Right lobe of liver (tissue), 4 donors: ENCODE measurements at regions not wholly inside any gene's neighbourhood (a gene's known extent, or its start where the extent isn't known, plus 50 kb on each side); places are given as distances from the start of the nearest gene placed in this dataset.

Experiments
- POLR2A ChIP-seq: fragments of 450-650 bp; IDR thresholded peaks from one replicate; pipeline ENCODE4 v1.6.1; 2017; ENCODE audit warnings: antibody characterized with exemption, mild to moderate bottlenecking
- TF ChIP-seq, protein P1 (sequence below), 4 donors: fragments of 200-600 bp in 3 of 4; fragments of 450-650 bp in 1 of 4; IDR thresholded peaks; one replicate each; pipeline versions ENCODE4 v1.5.1 to v1.8.0; 2016 to 2022; ENCODE audit warnings: antibody characterized with exemption in 4 of 4, mild to moderate bottlenecking in 2 of 4
- donor health status: DM: no; HTN: no; CAD: no.
- donor health status: DM: no; HTN: no; CAD: no.
- donor health status: DM: no; HTN: yes; CAD: no.

DNA sequence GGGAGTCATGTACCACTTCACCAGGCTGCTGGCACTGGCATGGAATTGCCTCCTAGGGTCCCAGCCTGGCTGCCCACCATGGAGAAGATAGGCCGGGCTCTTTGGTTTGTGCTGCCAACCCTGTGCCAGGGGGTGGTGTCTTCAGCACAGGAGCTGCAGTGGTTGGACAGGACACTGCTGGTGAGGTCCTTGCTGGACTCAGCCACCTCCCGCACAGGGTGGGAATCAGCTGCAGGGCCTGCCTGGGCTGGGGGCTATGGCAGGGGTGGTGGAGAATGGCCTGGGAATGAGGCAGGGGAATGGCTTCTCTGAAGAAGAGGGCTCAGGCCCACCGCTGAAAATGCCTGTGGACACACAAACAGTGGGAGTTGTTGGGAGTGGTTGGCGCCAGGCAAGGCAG, 70.6 kb upstream of the CAPRIN2 start:
- TF ChIP-seq, protein P1, sequence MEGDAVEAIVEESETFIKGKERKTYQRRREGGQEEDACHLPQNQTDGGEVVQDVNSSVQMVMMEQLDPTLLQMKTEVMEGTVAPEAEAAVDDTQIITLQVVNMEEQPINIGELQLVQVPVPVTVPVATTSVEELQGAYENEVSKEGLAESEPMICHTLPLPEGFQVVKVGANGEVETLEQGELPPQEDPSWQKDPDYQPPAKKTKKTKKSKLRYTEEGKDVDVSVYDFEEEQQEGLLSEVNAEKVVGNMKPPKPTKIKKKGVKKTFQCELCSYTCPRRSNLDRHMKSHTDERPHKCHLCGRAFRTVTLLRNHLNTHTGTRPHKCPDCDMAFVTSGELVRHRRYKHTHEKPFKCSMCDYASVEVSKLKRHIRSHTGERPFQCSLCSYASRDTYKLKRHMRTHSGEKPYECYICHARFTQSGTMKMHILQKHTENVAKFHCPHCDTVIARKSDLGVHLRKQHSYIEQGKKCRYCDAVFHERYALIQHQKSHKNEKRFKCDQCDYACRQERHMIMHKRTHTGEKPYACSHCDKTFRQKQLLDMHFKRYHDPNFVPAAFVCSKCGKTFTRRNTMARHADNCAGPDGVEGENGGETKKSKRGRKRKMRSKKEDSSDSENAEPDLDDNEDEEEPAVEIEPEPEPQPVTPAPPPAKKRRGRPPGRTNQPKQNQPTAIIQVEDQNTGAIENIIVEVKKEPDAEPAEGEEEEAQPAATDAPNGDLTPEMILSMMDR (IDR thresholded peaks at IDR 0.05): no peak
- no peak for TF ChIP-seq POLR2A
